GM23338 (cell line): ENCODE measurements at regions not wholly inside any gene's neighbourhood (a gene's known extent, or its start where the extent isn't known, plus 50 kb on each side); places are given as distances from the start of the nearest gene placed in this dataset.

Experiments used
- CREB1 ChIP-seq: fragments of 250-450 bp; sonication (Bioruptor Pico); IDR thresholded peaks from 2 replicates; pipeline ENCODE4 v1.5.0; 2020; ENCODE audit warnings: low read depth, mild to moderate bottlenecking, moderate library complexity
- EZH2phosphoT487 ChIP-seq: fragments of 200-600 bp; sonication (generic); IDR thresholded peaks from one replicate; pipeline ENCODE4 v1.8.1; 2018; ENCODE audit warnings: antibody characterized with exemption; ENCODE audit not compliant: unreplicated experiment
- JUNB ChIP-seq: IDR thresholded peaks from one replicate; pipeline ENCODE4 v1.6.1; 2016; ENCODE audit warnings: antibody characterized with exemption; ENCODE audit not compliant: unreplicated experiment
- NANOG ChIP-seq: IDR thresholded peaks from 2 replicates; pipeline ENCODE4 v1.6.1; 2016; ENCODE audit warnings: antibody characterized with exemption, borderline replicate concordance
- POLR2AphosphoS5 ChIP-seq: IDR thresholded peaks from 2 replicates; pipeline ENCODE4 v1.6.1; 2016; ENCODE audit warnings: antibody characterized with exemption, low read depth
- ZNF114 ChIP-seq: fragments of 250-450 bp; sonication (Bioruptor Pico); IDR thresholded peaks from 2 replicates; pipeline ENCODE4 v1.5.0; 2020; ENCODE audit warnings: mild to moderate bottlenecking, moderate library complexity
- TF ChIP-seq, protein P1 (sequence below): fragments of 250-450 bp; sonication (Bioruptor Pico); IDR thresholded peaks from 2 replicates; pipeline ENCODE4 v1.5.0; 2020; ENCODE audit warnings: mild to moderate bottlenecking, moderate library complexity
- TF ChIP-seq, protein P2 (sequence below): IDR thresholded peaks from one replicate; pipeline ENCODE4 v1.6.1; 2018; ENCODE audit warnings: antibody characterized with exemption; ENCODE audit not compliant: unreplicated experiment

DNA sequence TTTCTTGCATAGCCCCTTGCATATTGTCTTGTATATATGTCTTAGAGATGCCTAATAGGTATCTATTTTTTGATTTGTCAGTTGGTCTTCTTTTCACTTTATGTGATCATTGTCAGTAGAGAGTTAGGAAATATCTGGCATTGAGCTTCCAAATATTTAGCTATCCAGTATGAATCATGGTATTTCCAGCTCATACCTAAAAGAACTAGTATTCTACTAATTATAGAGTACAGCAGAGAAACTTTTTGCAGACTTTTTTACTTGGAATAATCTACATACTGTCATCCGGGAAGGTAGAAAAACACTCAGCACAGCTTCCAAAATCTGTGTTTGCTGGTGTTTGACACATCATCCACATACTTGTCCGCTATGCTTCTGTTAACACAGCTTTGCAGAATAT, 156.4 kb upstream of the HTR1E start (continued):
- TF ChIP-seq, protein P1, sequence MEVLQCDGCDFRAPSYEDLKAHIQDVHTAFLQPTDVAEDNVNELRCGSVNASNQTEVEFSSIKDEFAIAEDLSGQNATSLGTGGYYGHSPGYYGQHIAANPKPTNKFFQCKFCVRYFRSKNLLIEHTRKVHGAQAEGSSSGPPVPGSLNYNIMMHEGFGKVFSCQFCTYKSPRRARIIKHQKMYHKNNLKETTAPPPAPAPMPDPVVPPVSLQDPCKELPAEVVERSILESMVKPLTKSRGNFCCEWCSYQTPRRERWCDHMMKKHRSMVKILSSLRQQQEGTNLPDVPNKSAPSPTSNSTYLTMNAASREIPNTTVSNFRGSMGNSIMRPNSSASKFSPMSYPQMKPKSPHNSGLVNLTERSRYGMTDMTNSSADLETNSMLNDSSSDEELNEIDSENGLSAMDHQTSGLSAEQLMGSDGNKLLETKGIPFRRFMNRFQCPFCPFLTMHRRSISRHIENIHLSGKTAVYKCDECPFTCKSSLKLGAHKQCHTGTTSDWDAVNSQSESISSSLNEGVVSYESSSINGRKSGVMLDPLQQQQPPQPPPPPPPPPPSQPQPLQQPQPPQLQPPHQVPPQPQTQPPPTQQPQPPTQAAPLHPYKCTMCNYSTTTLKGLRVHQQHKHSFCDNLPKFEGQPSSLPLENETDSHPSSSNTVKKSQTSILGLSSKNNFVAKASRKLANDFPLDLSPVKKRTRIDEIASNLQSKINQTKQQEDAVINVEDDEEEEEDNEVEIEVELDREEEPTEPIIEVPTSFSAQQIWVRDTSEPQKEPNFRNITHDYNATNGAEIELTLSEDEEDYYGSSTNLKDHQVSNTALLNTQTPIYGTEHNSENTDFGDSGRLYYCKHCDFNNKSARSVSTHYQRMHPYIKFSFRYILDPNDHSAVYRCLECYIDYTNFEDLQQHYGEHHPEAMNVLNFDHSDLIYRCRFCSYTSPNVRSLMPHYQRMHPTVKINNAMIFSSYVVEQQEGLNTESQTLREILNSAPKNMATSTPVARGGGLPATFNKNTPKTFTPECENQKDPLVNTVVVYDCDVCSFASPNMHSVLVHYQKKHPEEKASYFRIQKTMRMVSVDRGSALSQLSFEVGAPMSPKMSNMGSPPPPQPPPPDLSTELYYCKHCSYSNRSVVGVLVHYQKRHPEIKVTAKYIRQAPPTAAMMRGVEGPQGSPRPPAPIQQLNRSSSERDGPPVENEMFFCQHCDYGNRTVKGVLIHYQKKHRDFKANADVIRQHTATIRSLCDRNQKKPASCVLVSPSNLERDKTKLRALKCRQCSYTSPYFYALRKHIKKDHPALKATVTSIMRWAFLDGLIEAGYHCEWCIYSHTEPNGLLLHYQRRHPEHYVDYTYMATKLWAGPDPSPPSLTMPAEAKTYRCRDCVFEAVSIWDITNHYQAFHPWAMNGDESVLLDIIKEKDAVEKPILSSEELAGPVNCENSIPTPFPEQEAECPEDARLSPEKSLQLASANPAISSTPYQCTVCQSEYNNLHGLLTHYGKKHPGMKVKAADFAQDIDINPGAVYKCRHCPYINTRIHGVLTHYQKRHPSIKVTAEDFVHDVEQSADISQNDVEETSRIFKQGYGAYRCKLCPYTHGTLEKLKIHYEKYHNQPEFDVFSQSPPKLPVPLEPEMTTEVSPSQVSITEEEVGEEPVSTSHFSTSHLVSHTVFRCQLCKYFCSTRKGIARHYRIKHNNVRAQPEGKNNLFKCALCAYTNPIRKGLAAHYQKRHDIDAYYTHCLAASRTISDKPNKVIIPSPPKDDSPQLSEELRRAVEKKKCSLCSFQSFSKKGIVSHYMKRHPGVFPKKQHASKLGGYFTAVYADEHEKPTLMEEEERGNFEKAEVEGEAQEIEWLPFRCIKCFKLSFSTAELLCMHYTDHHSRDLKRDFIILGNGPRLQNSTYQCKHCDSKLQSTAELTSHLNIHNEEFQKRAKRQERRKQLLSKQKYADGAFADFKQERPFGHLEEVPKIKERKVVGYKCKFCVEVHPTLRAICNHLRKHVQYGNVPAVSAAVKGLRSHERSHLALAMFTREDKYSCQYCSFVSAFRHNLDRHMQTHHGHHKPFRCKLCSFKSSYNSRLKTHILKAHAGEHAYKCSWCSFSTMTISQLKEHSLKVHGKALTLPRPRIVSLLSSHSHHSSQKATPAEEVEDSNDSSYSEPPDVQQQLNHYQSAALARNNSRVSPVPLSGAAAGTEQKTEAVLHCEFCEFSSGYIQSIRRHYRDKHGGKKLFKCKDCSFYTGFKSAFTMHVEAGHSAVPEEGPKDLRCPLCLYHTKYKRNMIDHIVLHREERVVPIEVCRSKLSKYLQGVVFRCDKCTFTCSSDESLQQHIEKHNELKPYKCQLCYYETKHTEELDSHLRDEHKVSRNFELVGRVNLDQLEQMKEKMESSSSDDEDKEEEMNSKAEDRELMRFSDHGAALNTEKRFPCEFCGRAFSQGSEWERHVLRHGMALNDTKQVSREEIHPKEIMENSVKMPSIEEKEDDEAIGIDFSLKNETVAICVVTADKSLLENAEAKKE (CRISPR knock-in tag): no peak
- no peak for TF ChIP-seq CREB1 (CRISPR knock-in tag)
- TF ChIP-seq EZH2phosphoT487: no peak
- TF ChIP-seq, protein P2, sequence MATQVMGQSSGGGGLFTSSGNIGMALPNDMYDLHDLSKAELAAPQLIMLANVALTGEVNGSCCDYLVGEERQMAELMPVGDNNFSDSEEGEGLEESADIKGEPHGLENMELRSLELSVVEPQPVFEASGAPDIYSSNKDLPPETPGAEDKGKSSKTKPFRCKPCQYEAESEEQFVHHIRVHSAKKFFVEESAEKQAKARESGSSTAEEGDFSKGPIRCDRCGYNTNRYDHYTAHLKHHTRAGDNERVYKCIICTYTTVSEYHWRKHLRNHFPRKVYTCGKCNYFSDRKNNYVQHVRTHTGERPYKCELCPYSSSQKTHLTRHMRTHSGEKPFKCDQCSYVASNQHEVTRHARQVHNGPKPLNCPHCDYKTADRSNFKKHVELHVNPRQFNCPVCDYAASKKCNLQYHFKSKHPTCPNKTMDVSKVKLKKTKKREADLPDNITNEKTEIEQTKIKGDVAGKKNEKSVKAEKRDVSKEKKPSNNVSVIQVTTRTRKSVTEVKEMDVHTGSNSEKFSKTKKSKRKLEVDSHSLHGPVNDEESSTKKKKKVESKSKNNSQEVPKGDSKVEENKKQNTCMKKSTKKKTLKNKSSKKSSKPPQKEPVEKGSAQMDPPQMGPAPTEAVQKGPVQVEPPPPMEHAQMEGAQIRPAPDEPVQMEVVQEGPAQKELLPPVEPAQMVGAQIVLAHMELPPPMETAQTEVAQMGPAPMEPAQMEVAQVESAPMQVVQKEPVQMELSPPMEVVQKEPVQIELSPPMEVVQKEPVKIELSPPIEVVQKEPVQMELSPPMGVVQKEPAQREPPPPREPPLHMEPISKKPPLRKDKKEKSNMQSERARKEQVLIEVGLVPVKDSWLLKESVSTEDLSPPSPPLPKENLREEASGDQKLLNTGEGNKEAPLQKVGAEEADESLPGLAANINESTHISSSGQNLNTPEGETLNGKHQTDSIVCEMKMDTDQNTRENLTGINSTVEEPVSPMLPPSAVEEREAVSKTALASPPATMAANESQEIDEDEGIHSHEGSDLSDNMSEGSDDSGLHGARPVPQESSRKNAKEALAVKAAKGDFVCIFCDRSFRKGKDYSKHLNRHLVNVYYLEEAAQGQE: no peak
- no peak for TF ChIP-seq POLR2AphosphoS5
- no peak for TF ChIP-seq JUNB
- TF ChIP-seq NANOG: no peak
- no peak for TF ChIP-seq ZNF114 (CRISPR knock-in tag)
